Fibroblast of mammary gland (primary cell): ENCODE measurements at regions not wholly inside any gene's neighbourhood (a gene's known extent, or its start where the extent isn't known, plus 50 kb on each side); places are given as distances from the start of the nearest gene placed in this dataset.
A peak's percentile ranks its signal among the peaks of the same experiment; 100 is the strongest.

Source experiments
- DNase-seq: peaks from one replicate; pipeline ENCODE4 v3.0.0-alpha.2; 2010; ENCODE audit warnings: low read depth
- H3K4me3 ChIP-seq: 2 replicates; pipeline ENCODE4 v1.5.1; 2011; ENCODE audit warnings: low read depth, mild to moderate bottlenecking, low read length, moderate library complexity; ENCODE audit not compliant: control insufficient read depth
- TF ChIP-seq, protein P1 (sequence below): conservative IDR thresholded peaks from 2 replicates; pipeline ENCODE4 v1.5.1; 2011; ENCODE audit warnings: low read depth, low read length, inconsistent platforms; ENCODE audit not compliant: control insufficient read depth, insufficient read depth

GRCh38 chr21:35316456-35316855 is 267.4 kb upstream of the RUNX1 start:
- no peak overlapping the region for H3K4me3 ChIP-seq
- TF ChIP-seq, protein P1, sequence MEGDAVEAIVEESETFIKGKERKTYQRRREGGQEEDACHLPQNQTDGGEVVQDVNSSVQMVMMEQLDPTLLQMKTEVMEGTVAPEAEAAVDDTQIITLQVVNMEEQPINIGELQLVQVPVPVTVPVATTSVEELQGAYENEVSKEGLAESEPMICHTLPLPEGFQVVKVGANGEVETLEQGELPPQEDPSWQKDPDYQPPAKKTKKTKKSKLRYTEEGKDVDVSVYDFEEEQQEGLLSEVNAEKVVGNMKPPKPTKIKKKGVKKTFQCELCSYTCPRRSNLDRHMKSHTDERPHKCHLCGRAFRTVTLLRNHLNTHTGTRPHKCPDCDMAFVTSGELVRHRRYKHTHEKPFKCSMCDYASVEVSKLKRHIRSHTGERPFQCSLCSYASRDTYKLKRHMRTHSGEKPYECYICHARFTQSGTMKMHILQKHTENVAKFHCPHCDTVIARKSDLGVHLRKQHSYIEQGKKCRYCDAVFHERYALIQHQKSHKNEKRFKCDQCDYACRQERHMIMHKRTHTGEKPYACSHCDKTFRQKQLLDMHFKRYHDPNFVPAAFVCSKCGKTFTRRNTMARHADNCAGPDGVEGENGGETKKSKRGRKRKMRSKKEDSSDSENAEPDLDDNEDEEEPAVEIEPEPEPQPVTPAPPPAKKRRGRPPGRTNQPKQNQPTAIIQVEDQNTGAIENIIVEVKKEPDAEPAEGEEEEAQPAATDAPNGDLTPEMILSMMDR: no peak
- DNase-seq: no peak

- H3K4me3 ChIP-seq: no peak overlapping the region
- TF ChIP-seq, protein P1: no peak
These were observed 265.9 kb upstream of the RUNX1 start for GRCh38 chr21:35314857-35315582.

DNA sequence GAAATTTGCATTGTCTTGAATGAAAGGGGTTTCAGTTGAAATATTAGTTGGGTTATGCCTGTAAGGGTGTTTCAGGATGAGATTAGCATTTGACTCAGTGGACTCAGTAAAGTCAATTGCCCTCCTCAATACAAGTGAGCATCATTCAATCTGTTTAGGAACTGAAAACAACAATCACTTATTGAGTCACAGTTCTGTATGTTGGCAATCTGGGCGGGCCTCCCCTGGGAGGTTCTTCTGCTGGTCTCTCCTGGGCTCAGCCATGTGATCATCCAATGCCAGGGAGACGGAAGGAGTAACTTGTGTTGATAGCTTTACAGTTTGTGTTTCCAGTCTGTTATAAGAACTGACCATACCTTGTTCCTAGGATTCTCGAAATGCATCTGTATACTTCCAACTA is 262.9 kb upstream of the RUNX1 start:
- H3K4me3 ChIP-seq: no peak overlapping the region
- no peak for DNase-seq
- TF ChIP-seq, protein P1: no peak

More at GRCh38 chr21:35314857-35315582, 265.9 kb upstream of the RUNX1 start:
- DNase-seq: no peak

- TF ChIP-seq, protein P1: no peak
- DNase-seq: peak; percentile 35
- H3K4me3 ChIP-seq: no peak overlapping the region
These were observed 260.2 kb upstream of the RUNX1 start for GRCh38 chr21:35309316-35309715.

DNA sequence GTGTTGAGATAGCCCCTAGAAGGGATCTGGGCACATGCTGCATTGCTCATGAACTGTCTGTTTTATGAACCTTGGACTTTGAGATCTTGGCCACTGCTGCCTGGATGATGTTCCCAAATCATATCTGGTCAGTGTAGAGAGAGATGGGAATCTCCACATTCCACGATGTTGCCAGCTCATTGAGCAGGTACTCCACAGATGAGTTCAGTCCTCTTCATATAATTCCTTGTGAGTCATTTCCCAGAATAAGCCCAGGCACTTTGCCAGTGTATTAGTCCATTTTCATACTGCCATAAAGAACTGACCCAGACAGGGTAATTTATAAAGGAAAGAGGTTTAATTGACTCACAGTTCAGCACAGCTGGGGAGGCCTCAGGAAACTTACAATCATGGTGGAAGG is 254.0 kb upstream of the RUNX1 start:
- TF ChIP-seq, protein P1: no peak
- H3K4me3 ChIP-seq: no peak overlapping the region
- peak; percentile 96 for DNase-seq

DNA sequence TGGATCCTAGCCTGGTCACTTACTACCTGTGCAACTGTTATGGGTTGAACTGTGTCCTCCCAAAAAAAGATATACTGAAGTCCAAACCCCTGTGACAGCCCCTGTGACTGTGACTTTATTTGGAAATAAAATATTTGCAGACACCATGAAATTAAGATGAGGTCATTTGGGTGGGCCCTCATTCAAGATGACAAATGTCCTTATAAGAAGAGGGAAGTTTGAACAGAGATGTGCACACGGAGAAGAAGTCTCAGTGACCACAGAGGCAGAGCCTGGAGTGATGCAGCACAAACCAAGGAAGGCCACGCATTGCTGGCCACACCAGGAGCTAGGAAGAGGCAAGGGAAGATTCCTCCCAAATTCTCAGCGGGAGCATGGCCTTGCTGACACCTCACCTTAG is 249.7 kb upstream of the RUNX1 start:
- TF ChIP-seq, protein P1: no peak
- H3K4me3 ChIP-seq: no peak overlapping the region
- DNase-seq: no peak
